ENCODE measurements at regions not wholly inside any gene's neighbourhood (a gene's known extent, or its start where the extent isn't known, plus 50 kb on each side); places are given as distances from the start of the nearest gene placed in this dataset.

DNA sequence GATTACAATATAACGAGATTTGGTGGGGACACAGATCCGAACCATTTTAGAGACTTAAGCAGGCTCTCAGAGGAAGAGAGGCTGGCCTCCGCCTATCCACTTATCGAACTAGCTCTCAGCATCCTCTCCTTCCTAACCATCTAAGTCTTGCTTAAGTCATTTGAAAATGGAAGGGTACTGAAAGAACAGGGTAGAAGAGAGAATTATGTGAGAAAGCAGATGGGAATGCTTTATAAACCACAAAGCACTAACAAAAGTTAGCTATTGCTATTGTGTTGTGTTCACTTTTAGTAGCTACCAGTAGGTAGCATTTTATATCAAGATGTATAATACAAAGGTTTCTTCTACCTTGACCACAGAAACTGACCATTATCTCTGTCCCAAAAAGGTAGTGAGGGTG lies 153.4 kb upstream of the CADM1 start:
- Mint-ChIP-seq H3K9me3 (peaks cover 0 to 19% (median 3%) of the 10 kb centered on the region in 7 donors), H3K27me3 (ENCODE audit: low read depth in 3 of 3) (peaks cover 70 to 84% (median 75%) of the 10 kb centered on the region in 3 donors), H3K36me3 (peaks cover 0 to 5% of the 10 kb centered on the region in 2 donors), H3K4me1 (peaks cover 18% of the 10 kb centered on the region), H3K4me3 (peak overlapping the region in 1 of 2 donors; percentile 63), H3K27ac (no peak overlapping the region)
- H2AFZ ChIP-seq (ENCODE audit: insufficient read depth, low read depth, low read length, poor library complexity, severe bottlenecking), result no peak overlapping the region
- peaks cover 47 to 77% of the 10 kb centered on the region in 2 donors for H3K27me3 ChIP-seq (ENCODE audit: control insufficient read depth in 2 of 2, insufficient read depth in 2 of 2, low read length in 2 of 2)
- H3K36me3 ChIP-seq (replicated peaks in 1 of 2; ENCODE audit: control insufficient read depth in 1 of 2, insufficient read depth in 2 of 2, low read length in 2 of 2), result no peaks in the 10 kb centered on the region
- DNase-seq, result no peak
- WGBS (ENCODE audit: insufficient coverage), result 100% methylated on average over 1 of the region's 4 CpGs
- no peaks in the 10 kb centered on the region for H3K79me2 ChIP-seq (ENCODE audit: insufficient read depth, low read length)
- no peak overlapping the region for H3K4me3 ChIP-seq (replicated peaks in 1 of 3; ENCODE audit: low read depth in 2 of 3, low read length in 3 of 3)
- no peak overlapping the region for H3K4me2 ChIP-seq (replicated peaks; ENCODE audit: extremely low read depth, low read length, poor library complexity, severe bottlenecking)
- H3K27ac ChIP-seq (ENCODE audit: low read depth in 1 of 2, low read length in 2 of 2), result no peak overlapping the region
- H3K9ac ChIP-seq (ENCODE audit: insufficient read depth, low read length, poor library complexity, severe bottlenecking), result no peak overlapping the region
- intact Hi-C loops (cut with micrococcal nuclease), result no loop called here
- H3K9me3 ChIP-seq (replicated peaks in 1 of 2; ENCODE audit: control insufficient read depth in 1 of 2, insufficient read depth in 1 of 2, low read length in 2 of 2), result peaks cover 0 to 7% of the 10 kb centered on the region in 2 donors
- no peaks in the 10 kb centered on the region for H4K20me1 ChIP-seq (ENCODE audit: insufficient read depth, low read length)
- no peak for TF ChIP-seq CTCF (IDR thresholded peaks at IDR 0.05)
- H3K4me1 ChIP-seq (ENCODE audit: control insufficient read depth in 1 of 2, insufficient read depth in 2 of 2, low read length in 2 of 2), result peaks cover 4 to 12% of the 10 kb centered on the region in 2 donors

GRCh38 chr11:115656669-115657068 lies 152.5 kb upstream of the CADM1 start:
- Histone ChIP-seq H3K9me3 (replicated peaks in 1 of 2; ENCODE audit: control insufficient read depth in 1 of 2, insufficient read depth in 1 of 2, low read length in 2 of 2) (peaks cover 0 to 7% of the 10 kb centered on the region in 2 donors), H3K27me3 (ENCODE audit: control insufficient read depth in 2 of 2, insufficient read depth in 2 of 2, low read length in 2 of 2) (peaks cover 42 to 69% of the 10 kb centered on the region in 2 donors), H3K27ac (ENCODE audit: low read depth in 1 of 2, low read length in 2 of 2) (no peak overlapping the region), H3K4me2 (replicated peaks; ENCODE audit: extremely low read depth, low read length, poor library complexity, severe bottlenecking) (no peak overlapping the region), H3K79me2 (ENCODE audit: insufficient read depth, low read length) (no peaks in the 10 kb centered on the region), H3K4me3 (replicated peaks in 1 of 3; ENCODE audit: low read depth in 2 of 3, low read length in 3 of 3) (no peak overlapping the region), H4K20me1 (ENCODE audit: insufficient read depth, low read length) (no peaks in the 10 kb centered on the region), H3K4me1 (ENCODE audit: control insufficient read depth in 1 of 2, insufficient read depth in 2 of 2, low read length in 2 of 2) (peaks cover 4 to 12% of the 10 kb centered on the region in 2 donors), H3K9ac (ENCODE audit: insufficient read depth, low read length, poor library complexity, severe bottlenecking) (no peak overlapping the region), H3K36me3 (replicated peaks in 1 of 2; ENCODE audit: control insufficient read depth in 1 of 2, insufficient read depth in 2 of 2, low read length in 2 of 2) (no peaks in the 10 kb centered on the region), H2AFZ (ENCODE audit: insufficient read depth, low read depth, low read length, poor library complexity, severe bottlenecking) (no peak overlapping the region)
- TF ChIP-seq CTCF (IDR thresholded peaks at IDR 0.05), result no peak
- DNase-seq, result no peak
- H3K27me3 Mint-ChIP-seq (ENCODE audit: low read depth in 3 of 3), result peaks cover 62 to 78% (median 76%) of the 10 kb centered on the region in 3 donors
- WGBS (ENCODE audit: insufficient coverage), result 56% methylated on average over 3 of the region's 6 CpGs
- peaks cover 0 to 19% (median 3%) of the 10 kb centered on the region in 7 donors for H3K9me3 Mint-ChIP-seq
- H3K27ac Mint-ChIP-seq, result no peak overlapping the region
- peaks cover 22% of the 10 kb centered on the region for H3K4me1 Mint-ChIP-seq
- H3K4me3 Mint-ChIP-seq, result peak overlapping the region in 1 of 2 donors; percentile 59
- peaks cover 0 to 5% of the 10 kb centered on the region in 2 donors for H3K36me3 Mint-ChIP-seq
- intact Hi-C loops (cut with micrococcal nuclease), result no loop called here

Measured in CD14-positive monocyte (primary cell).